ENCODE measurements at regions not wholly inside any gene's neighbourhood (a gene's known extent, or its start where the extent isn't known, plus 50 kb on each side); places are given as distances from the start of the nearest gene placed in this dataset.

DNA sequence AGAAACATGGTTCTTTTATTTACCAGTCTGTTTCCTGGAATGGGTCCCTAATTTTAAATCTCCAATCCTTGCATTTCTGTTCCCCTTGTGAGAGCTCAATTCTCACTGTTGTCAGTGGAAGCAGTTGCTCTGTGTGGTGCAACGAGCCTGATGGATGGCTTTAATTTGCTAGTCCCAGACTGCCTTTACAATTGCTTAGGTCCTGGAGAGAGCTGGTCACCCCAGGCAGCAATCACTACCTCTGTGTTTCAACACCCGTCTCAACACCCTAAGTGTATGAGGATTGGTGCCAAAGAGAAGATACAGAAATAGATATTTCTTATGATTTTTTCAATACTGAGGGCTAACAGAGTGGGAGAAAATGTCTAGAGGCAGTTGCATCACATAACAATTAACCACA is 873.8 kb downstream of the GLUD2 start:
- Mint-ChIP-seq H3K4me3 (no peak overlapping the region), H3K4me1 (no peaks in the 10 kb centered on the region), H3K27me3 (no peaks in the 10 kb centered on the region), H3K36me3 (ENCODE audit: low read depth) (no peaks in the 10 kb centered on the region), H3K27ac (no peak overlapping the region)
- DNase-seq (no peak), ATAC-seq (no peak)
- no peaks in the 10 kb centered on the region for H3K9me3 ChIP-seq (ENCODE audit: control insufficient read depth, low read length, poor library complexity, severe bottlenecking)

DNA sequence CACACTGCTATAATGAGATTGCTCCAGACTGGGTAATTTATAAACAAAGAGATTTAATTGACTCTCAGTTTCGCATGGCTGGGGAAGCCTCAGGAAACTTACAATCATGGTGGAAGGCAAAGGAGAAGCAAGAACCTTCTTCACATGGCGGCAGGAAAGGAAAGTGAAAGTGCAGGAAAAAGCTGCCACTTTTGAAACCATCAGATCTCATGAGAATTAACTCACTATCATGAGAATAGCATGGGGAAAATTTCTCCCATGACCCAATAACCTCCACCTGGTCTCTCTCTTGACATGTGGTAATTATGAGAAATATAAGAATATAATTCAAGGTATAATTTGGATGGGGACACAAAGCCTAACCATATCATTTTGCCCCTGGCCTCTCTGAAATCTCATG is 884.2 kb downstream of the GLUD2 start:
- H3K36me3 Mint-ChIP-seq (ENCODE audit: low read depth), result no peaks in the 10 kb centered on the region
- no peak overlapping the region for H3K27ac Mint-ChIP-seq
- H3K9me3 ChIP-seq (ENCODE audit: control insufficient read depth, low read length, poor library complexity, severe bottlenecking), result no peaks in the 10 kb centered on the region
- no peaks in the 10 kb centered on the region for H3K4me1 Mint-ChIP-seq
- H3K4me3 Mint-ChIP-seq, result no peak overlapping the region
- ATAC-seq (no peak), DNase-seq (no peak)
- H3K27me3 Mint-ChIP-seq, result no peaks in the 10 kb centered on the region

- no peaks in the 10 kb centered on the region for H3K27me3 Mint-ChIP-seq
- no peak for DNase-seq
- no peaks in the 10 kb centered on the region for H3K9me3 ChIP-seq (ENCODE audit: control insufficient read depth, low read length, poor library complexity, severe bottlenecking)
- H3K4me3 Mint-ChIP-seq, result no peak overlapping the region
- H3K4me1 Mint-ChIP-seq, result no peaks in the 10 kb centered on the region
- ATAC-seq, result no peak
- H3K36me3 Mint-ChIP-seq (ENCODE audit: low read depth), result no peaks in the 10 kb centered on the region
- no peak overlapping the region for H3K27ac Mint-ChIP-seq
Observed at GRCh38 chrX:121932688-121933087, 885.3 kb downstream of the GLUD2 start.

DNA sequence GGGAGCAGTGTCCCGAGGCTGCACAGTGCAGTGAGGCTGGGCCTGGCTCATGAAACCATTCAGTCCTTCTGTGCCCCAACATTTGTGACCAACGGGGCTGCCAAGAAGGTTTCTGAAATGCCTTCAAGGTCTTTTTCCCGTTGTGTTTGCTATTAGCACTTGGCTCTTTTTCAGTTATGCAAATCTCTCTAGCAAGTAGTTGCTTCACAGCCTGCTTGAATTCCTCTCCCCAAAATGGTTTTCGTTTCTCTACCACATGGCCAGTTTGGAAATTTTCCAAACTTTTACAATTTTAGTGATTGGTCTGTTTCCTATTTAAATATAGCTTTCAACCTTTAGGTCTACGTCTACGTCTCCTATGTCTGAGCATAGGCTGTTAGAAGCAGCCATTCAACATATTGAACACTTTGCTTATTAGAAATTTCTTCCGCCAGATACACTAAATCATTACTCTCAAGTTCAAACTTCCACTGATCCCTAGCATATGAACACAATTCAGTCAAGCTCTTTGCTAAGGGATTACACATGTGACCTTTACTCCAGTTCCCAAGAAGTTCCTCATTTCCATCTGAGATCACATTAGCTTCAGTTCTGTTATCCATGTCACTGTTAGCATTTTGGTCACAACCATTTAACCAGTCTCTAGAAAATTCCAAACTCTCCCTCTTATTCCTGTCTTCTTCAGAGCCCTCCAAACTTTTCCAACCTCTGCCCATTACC is 901.8 kb downstream of the GLUD2 start:
- no peaks in the 10 kb centered on the region for H3K27me3 Mint-ChIP-seq
- no peaks in the 10 kb centered on the region for H3K36me3 Mint-ChIP-seq (ENCODE audit: low read depth)
- no peaks in the 10 kb centered on the region for H3K4me1 Mint-ChIP-seq
- H3K4me3 Mint-ChIP-seq, result no peak overlapping the region
- H3K9me3 ChIP-seq (ENCODE audit: control insufficient read depth, low read length, poor library complexity, severe bottlenecking), result no peaks in the 10 kb centered on the region
- no peak overlapping the region for H3K27ac Mint-ChIP-seq
- ATAC-seq, result no peak
- DNase-seq, result no peak

GRCh38 chrX:121958886-121959285 is 911.5 kb downstream of the GLUD2 start:
- no peaks in the 10 kb centered on the region for H3K9me3 ChIP-seq (ENCODE audit: control insufficient read depth, low read length, poor library complexity, severe bottlenecking)
- Mint-ChIP-seq H3K36me3 (ENCODE audit: low read depth) (no peaks in the 10 kb centered on the region), H3K27me3 (no peaks in the 10 kb centered on the region), H3K4me3 (no peak overlapping the region), H3K4me1 (no peaks in the 10 kb centered on the region), H3K27ac (no peak overlapping the region)
- DNase-seq (no peak), ATAC-seq (no peak)

DNA sequence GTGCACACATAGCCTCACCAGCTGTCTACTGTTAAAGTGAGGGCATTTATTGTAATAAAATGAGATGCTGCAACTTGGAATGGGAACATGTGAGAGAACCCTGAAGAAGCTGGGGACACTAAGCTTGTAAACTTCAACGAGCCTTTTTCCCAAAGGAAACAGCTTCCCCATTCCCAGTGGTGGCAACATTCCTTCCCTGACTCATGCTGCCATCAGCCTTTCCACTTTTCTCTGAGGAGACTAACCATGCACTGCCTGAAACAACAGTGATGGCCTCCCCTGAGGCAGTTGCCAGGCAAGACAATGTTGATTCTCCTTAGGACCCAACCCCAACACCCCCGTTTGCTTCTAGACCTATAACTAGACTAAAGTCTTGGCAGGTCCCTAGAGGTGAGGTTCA is 928.3 kb downstream of the GLUD2 start:
- no peaks in the 10 kb centered on the region for H3K9me3 ChIP-seq (ENCODE audit: control insufficient read depth, low read length, poor library complexity, severe bottlenecking)
- Mint-ChIP-seq H3K36me3 (ENCODE audit: low read depth) (no peaks in the 10 kb centered on the region), H3K4me3 (no peak overlapping the region), H3K27me3 (no peaks in the 10 kb centered on the region), H3K27ac (no peak overlapping the region), H3K4me1 (no peaks in the 10 kb centered on the region)
- ATAC-seq, result no peak
- no peak for DNase-seq

DNA sequence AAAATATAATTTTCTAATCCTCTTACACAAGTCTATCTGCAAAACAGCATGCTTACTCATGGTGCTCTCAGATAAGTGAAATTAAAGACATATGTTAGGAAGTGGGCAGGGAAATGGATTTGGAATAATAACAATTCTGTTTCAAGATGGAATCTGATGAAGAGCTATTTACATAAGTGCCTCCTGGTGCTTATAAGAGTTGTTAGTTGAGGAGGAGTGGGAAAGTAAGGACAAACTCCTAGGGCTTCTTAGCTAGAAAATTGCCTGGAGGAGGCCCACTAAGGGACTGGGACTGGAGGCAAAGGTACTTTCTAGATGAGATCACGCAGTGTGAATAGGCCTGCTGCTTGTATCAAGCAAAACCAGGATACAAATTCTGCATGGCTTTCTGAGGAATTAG is 939.8 kb downstream of the GLUD2 start:
- no peaks in the 10 kb centered on the region for H3K9me3 ChIP-seq (ENCODE audit: control insufficient read depth, low read length, poor library complexity, severe bottlenecking)
- H3K4me1 Mint-ChIP-seq, result no peaks in the 10 kb centered on the region
- H3K4me3 Mint-ChIP-seq, result no peak overlapping the region
- H3K36me3 Mint-ChIP-seq (ENCODE audit: low read depth), result no peaks in the 10 kb centered on the region
- ATAC-seq (no peak), DNase-seq (no peak)
- H3K27me3 Mint-ChIP-seq, result no peaks in the 10 kb centered on the region
- H3K27ac Mint-ChIP-seq, result no peak overlapping the region

- no peak for DNase-seq
- Mint-ChIP-seq H3K36me3 (ENCODE audit: low read depth) (no peaks in the 10 kb centered on the region), H3K4me1 (no peaks in the 10 kb centered on the region), H3K4me3 (no peak overlapping the region), H3K27me3 (no peaks in the 10 kb centered on the region), H3K27ac (no peak overlapping the region)
- ATAC-seq, result no peak
- H3K9me3 ChIP-seq (ENCODE audit: control insufficient read depth, low read length, poor library complexity, severe bottlenecking), result no peaks in the 10 kb centered on the region
Observed at GRCh38 chrX:121987835-121988234, 940.4 kb downstream of the GLUD2 start.

DNA sequence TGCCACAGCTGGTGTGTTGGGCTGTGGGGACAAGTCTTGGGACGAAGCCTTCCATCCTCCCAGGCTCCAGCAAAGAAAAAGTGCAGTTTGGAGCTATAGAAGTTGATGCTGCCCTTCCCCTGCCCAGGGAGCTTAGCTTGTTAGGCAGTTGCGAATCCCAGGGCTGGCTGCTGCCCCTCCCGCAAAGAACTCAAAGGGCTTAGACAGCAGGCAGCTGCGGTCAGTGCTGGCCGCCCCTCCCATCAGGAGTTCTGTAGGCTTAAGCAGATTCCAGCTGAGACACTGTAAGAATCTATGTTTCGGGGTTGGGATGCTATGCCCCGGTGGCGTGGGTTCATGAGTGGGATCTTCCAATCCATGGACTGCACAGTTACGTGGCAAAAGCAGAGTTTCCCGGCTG is 956.7 kb downstream of the GLUD2 start:
- no peaks in the 10 kb centered on the region for H3K4me1 Mint-ChIP-seq
- no peak overlapping the region for H3K4me3 Mint-ChIP-seq
- no peak overlapping the region for H3K27ac Mint-ChIP-seq
- no peaks in the 10 kb centered on the region for H3K36me3 Mint-ChIP-seq (ENCODE audit: low read depth)
- H3K9me3 ChIP-seq (ENCODE audit: control insufficient read depth, low read length, poor library complexity, severe bottlenecking), result no peaks in the 10 kb centered on the region
- DNase-seq (no peak), ATAC-seq (no peak)
- no peaks in the 10 kb centered on the region for H3K27me3 Mint-ChIP-seq

DNA sequence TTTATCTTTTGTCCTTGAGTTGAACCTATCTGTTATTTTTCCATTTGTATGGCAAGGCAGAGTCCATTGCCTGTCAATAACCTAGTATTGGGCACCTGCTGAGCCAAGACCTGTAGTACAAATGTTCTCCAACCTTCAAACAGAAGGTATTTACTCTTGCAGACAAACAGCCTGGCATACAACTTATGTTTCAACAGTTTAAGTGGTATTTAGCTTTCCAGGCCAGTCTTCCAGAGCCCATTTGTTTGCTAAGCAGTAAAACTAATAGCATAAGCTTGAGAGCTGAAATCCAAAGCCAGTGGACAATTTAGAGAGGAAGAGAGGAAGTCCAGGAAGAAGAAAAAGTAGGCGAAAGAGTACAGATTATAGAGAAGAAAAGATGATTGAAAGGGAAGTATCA is 979.3 kb downstream of the GLUD2 start:
- DNase-seq (no peak), ATAC-seq (no peak)
- Mint-ChIP-seq H3K4me1 (no peaks in the 10 kb centered on the region), H3K27me3 (no peaks in the 10 kb centered on the region), H3K27ac (no peak overlapping the region), H3K4me3 (no peak overlapping the region), H3K36me3 (ENCODE audit: low read depth) (no peaks in the 10 kb centered on the region)
- H3K9me3 ChIP-seq (ENCODE audit: control insufficient read depth, low read length, poor library complexity, severe bottlenecking), result no peaks in the 10 kb centered on the region

- H3K27me3 Mint-ChIP-seq, result no peaks in the 10 kb centered on the region
- no peak overlapping the region for H3K4me3 Mint-ChIP-seq
- ATAC-seq (no peak), DNase-seq (no peak)
- no peak overlapping the region for H3K27ac Mint-ChIP-seq
- no peaks in the 10 kb centered on the region for H3K9me3 ChIP-seq (ENCODE audit: control insufficient read depth, low read length, poor library complexity, severe bottlenecking)
- no peaks in the 10 kb centered on the region for H3K36me3 Mint-ChIP-seq (ENCODE audit: low read depth)
- H3K4me1 Mint-ChIP-seq, result no peaks in the 10 kb centered on the region
Observed at GRCh38 chrX:122046226-122046625, 998.8 kb downstream of the GLUD2 start.

DNA sequence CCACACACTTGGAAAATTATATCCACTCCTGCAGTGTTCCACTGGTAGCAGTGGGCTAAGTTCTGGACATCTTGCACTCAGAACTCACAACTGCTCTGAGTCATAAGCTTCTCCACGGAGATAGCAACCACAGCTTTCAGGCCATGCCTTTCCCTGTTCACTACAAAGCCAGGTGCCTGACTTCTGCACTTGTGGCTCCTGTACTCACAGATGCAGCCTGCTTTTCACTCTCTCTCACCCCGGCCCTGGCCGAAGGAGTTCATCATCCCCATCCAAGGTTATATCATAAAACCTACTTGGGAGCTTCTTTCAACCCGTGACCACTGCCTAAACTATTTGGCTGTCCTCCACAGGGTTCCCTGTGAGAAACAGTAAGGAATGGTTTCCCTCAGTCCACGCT is 999.4 kb downstream of the GLUD2 start:
- Mint-ChIP-seq H3K27me3 (no peaks in the 10 kb centered on the region), H3K4me3 (no peak overlapping the region), H3K4me1 (no peaks in the 10 kb centered on the region), H3K27ac (no peak overlapping the region), H3K36me3 (ENCODE audit: low read depth) (no peaks in the 10 kb centered on the region)
- ATAC-seq (no peak), DNase-seq (no peak)
- no peaks in the 10 kb centered on the region for H3K9me3 ChIP-seq (ENCODE audit: control insufficient read depth, low read length, poor library complexity, severe bottlenecking)

DNA sequence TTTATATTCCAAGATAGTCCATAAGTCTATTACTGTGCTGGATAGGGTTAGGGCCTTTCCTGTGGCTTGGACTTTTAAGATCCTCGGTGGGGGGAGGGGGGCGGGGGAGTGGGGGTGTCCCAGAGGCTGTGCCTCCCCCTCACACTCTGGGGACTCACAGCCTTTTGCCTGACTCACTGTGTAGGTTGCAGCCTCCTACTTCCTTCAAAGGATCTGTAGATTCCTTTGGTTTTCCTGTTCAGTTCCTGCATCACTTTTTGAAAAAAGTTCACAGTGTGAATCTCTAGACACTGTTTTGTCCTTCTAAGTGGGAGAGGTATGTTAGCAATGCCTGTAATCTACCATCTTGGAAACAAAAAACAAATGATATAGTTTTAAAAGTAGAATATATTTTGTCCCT is 999.9 kb downstream of the GLUD2 start:
- DNase-seq (no peak), ATAC-seq (no peak)
- no peaks in the 10 kb centered on the region for H3K27me3 Mint-ChIP-seq
- H3K4me3 Mint-ChIP-seq, result no peak overlapping the region
- no peaks in the 10 kb centered on the region for H3K36me3 Mint-ChIP-seq (ENCODE audit: low read depth)
- no peak overlapping the region for H3K27ac Mint-ChIP-seq
- no peaks in the 10 kb centered on the region for H3K4me1 Mint-ChIP-seq
- H3K9me3 ChIP-seq (ENCODE audit: control insufficient read depth, low read length, poor library complexity, severe bottlenecking), result no peaks in the 10 kb centered on the region

DNA sequence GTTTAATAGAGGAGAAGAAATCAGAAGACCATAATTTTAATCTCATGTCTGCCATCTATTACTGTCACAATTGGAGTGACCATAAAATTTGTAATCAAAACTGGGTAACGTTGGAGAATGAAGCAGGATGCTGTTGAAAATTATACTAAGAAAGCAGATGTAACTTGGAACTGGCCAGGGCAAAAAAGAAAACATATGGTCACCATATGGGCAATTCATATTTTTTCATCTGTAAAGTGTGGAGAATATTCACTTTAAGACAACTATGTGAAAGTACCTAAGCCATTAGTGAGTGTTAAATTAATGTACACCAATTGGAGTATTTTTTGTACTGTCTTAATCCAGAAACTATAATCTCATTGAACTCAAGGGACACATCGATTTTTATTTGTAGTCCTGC is 1008.0 kb downstream of the GLUD2 start:
- no peaks in the 10 kb centered on the region for H3K36me3 Mint-ChIP-seq (ENCODE audit: low read depth)
- no peak overlapping the region for H3K27ac Mint-ChIP-seq
- no peaks in the 10 kb centered on the region for H3K9me3 ChIP-seq (ENCODE audit: control insufficient read depth, low read length, poor library complexity, severe bottlenecking)
- ATAC-seq, result no peak
- no peaks in the 10 kb centered on the region for H3K27me3 Mint-ChIP-seq
- H3K4me3 Mint-ChIP-seq, result no peak overlapping the region
- H3K4me1 Mint-ChIP-seq, result no peaks in the 10 kb centered on the region
- no peak for DNase-seq

Data from T-helper 17 cell (primary cell).